Mucosa of descending colon (tissue), 3 donors: ENCODE measurements at regions not wholly inside any gene's neighbourhood (a gene's known extent, or its start where the extent isn't known, plus 50 kb on each side); places are given as distances from the start of the nearest gene placed in this dataset.

Experiments
- ATAC-seq: fragments of 200-7000 bp; cut with Tn5 transposase; one replicate; pipeline ENCODE4 v1.9.1; 2020; ENCODE audit warnings: mild to moderate bottlenecking, moderate library complexity
- DNase-seq, 3 donors: peaks; one replicate each; pipeline ENCODE4 v3.0.0-alpha.2; 2020
- H3K36me3 ChIP-seq: fragments of 200-600 bp; one replicate; pipeline ENCODE4 v1.8.0; 2021; ENCODE audit warnings: low read depth, mild to moderate bottlenecking
- H3K4me1 ChIP-seq: fragments of 200-600 bp; one replicate; pipeline ENCODE4 v1.8.0; 2021; ENCODE audit warnings: low read depth, mild to moderate bottlenecking
- H3K4me3 ChIP-seq: fragments of 200-600 bp; one replicate; pipeline ENCODE4 v1.8.0; 2021; ENCODE audit warnings: mild to moderate bottlenecking
- H3K9me3 ChIP-seq: fragments of 200-600 bp; one replicate; pipeline ENCODE4 v1.8.0; 2021; ENCODE audit warnings: mild to moderate bottlenecking
- CTCF ChIP-seq: fragments of 200-600 bp; IDR thresholded peaks from one replicate; pipeline ENCODE4 v1.8.0; 2022; ENCODE audit warnings: antibody characterized with exemption, mild to moderate bottlenecking
- intact Hi-C, 2 donors: fragments of 100-400 bp; cut with DNase I in 1 of 2; cut with micrococcal nuclease in 1 of 2; formaldehyde crosslinking; loops; one replicate each; pipeline versions ENCODE4 v1.11.0 to v1.11.1; 2022; cut with DNase I, micrococcal nuclease
- donor health status: DM: no; HTN: no; CAD: no; lungs with moderate emphysema.
- donor health status: DM: no; HTN: no; CAD: no.
- donor health status: DM: no; HTN: yes; CAD: no.

GRCh38 chr13:42389041-42389440 lies 117.1 kb downstream of the AKAP11 start:
- ATAC-seq (no peak), DNase-seq (no peak)

GRCh38 chr13:42392180-42392579 lies 120.2 kb downstream of the AKAP11 start:
- no peak for TF ChIP-seq CTCF
- Histone ChIP-seq H3K4me3 (no peak overlapping the region), H3K4me1 (peaks cover 8% of the 10 kb centered on the region), H3K9me3 (no peaks in the 10 kb centered on the region), H3K36me3 (no peaks in the 10 kb centered on the region)
- ATAC-seq (no peak), DNase-seq (no peak)
- intact Hi-C loops: no loop called here

More at GRCh38 chr13:42389041-42389440, 117.1 kb downstream of the AKAP11 start:
- intact Hi-C loops: no loop called here
- H3K4me3 ChIP-seq: no peak overlapping the region
- H3K4me1 ChIP-seq: peaks cover 8% of the 10 kb centered on the region
- no peaks in the 10 kb centered on the region for H3K36me3 ChIP-seq
- H3K9me3 ChIP-seq: no peaks in the 10 kb centered on the region
- TF ChIP-seq CTCF: no peak

- TF ChIP-seq CTCF: no peak
- H3K4me1 ChIP-seq: peaks cover 8% of the 10 kb centered on the region
- intact Hi-C loops: no loop called here
- ATAC-seq (peak; percentile 76), DNase-seq (no peak)
- H3K9me3 ChIP-seq: no peaks in the 10 kb centered on the region
- no peak overlapping the region for H3K4me3 ChIP-seq
- no peaks in the 10 kb centered on the region for H3K36me3 ChIP-seq
These were observed 121.0 kb downstream of the AKAP11 start for GRCh38 chr13:42392716-42393572.

GRCh38 chr13:42393573-42394360 lies 121.8 kb downstream of the AKAP11 start:
- no peak for TF ChIP-seq CTCF
- intact Hi-C loops: no loop called here

GRCh38 chr13:42394361-42394708 lies 122.4 kb downstream of the AKAP11 start:
- ATAC-seq (no peak), DNase-seq (no peak)
- no peaks in the 10 kb centered on the region for H3K36me3 ChIP-seq
- TF ChIP-seq CTCF: no peak
- intact Hi-C loops: no loop called here
- H3K4me3 ChIP-seq: no peak overlapping the region
- H3K9me3 ChIP-seq: no peaks in the 10 kb centered on the region
- H3K4me1 ChIP-seq: peaks cover 8% of the 10 kb centered on the region

More at GRCh38 chr13:42393573-42394360, 121.8 kb downstream of the AKAP11 start:
- no peaks in the 10 kb centered on the region for H3K9me3 ChIP-seq
- DNase-seq (no peak), ATAC-seq (no peak)
- H3K4me1 ChIP-seq: peaks cover 8% of the 10 kb centered on the region
- H3K4me3 ChIP-seq: no peak overlapping the region
- H3K36me3 ChIP-seq: no peaks in the 10 kb centered on the region
